Uterus (tissue), 3 donors: ENCODE measurements at regions not wholly inside any gene's neighbourhood (a gene's known extent, or its start where the extent isn't known, plus 50 kb on each side); places are given as distances from the start of the nearest gene placed in this dataset.

Source experiments
- DNase-seq, 2 donors: peaks; one replicate each; pipeline ENCODE4 v3.0.0-alpha.2; 2019 to 2020
- H3K27ac ChIP-seq, 2 donors: fragments of 200-600 bp; sonication (generic); 1 replicate in 1 of 2; 2 replicates in 1 of 2; pipeline ENCODE4 v1.5.1; 2016 to 2018
- H3K27me3 ChIP-seq, 2 donors: fragments of 200-600 bp; sonication (generic); one replicate each; pipeline ENCODE4 v1.5.1; 2018 to 2019; ENCODE audit warnings: control low read depth in 1 of 2
- H3K36me3 ChIP-seq, 2 donors: fragments of 200-600 bp; sonication (generic); one replicate each; pipeline ENCODE4 v1.5.1; 2019; ENCODE audit warnings: control low read depth in 1 of 2
- H3K4me1 ChIP-seq, 2 donors: fragments of 200-600 bp; sonication (generic); one replicate each; pipeline ENCODE4 v1.5.1; 2018 to 2019; ENCODE audit warnings: control low read depth in 1 of 2
- H3K4me3 ChIP-seq, 2 donors: fragments of 200-600 bp; sonication (generic); 1 replicate in 1 of 2; 2 replicates in 1 of 2; pipeline ENCODE4 v1.5.1; 2018 to 2019; ENCODE audit warnings: mild to moderate bottlenecking in 1 of 2
- H3K9me3 ChIP-seq, 2 donors: fragments of 200-600 bp; sonication (generic); one replicate each; pipeline ENCODE4 v1.5.1; 2019; ENCODE audit warnings: control low read depth in 1 of 2
- CTCF ChIP-seq, 4 experiments: fragments of 200-600 bp in 2 of 4; fragments of 450-650 bp in 2 of 4; sonication (generic) in 2 of 4; IDR thresholded peaks; one replicate each; pipeline ENCODE4 v1.5.1; 2016 to 2019; ENCODE audit warnings: antibody characterized with exemption in 4 of 4, mild to moderate bottlenecking in 2 of 4, moderate library complexity in 1 of 4
- POLR2A ChIP-seq, 2 donors: fragments of 450-650 bp; IDR thresholded peaks; one replicate each; pipeline ENCODE4 v1.6.1; 2016; ENCODE audit warnings: antibody characterized with exemption in 2 of 2, mild to moderate bottlenecking in 1 of 2, moderate library complexity in 1 of 2
- intact Hi-C: fragments of 100-400 bp; cut with DNase I; formaldehyde crosslinking; loops from one replicate; pipeline ENCODE4 v1.15.1; 2023; ENCODE audit warnings: low total_unique reads
- donor health status: DM: yes; HTN: yes; CAD: no.

GRCh38 chr16:55100100-55100499 is 169.4 kb downstream of the IRX5 start:
- DNase-seq: no peak
- H3K4me1 ChIP-seq: no peaks in the 10 kb centered on the region
- no peaks in the 10 kb centered on the region for H3K27me3 ChIP-seq
- intact Hi-C loops: no loop called here
- TF ChIP-seq CTCF (IDR thresholded peaks at IDR 0.05) (no peak), POLR2A (IDR thresholded peaks at IDR 0.05) (no peak)
- H3K9me3 ChIP-seq: no peaks in the 10 kb centered on the region
- H3K4me3 ChIP-seq: no peak overlapping the region
- no peaks in the 10 kb centered on the region for H3K36me3 ChIP-seq
- no peak overlapping the region for H3K27ac ChIP-seq

GRCh38 chr16:55101026-55101425 is 170.4 kb downstream of the IRX5 start:
- H3K36me3 ChIP-seq: no peaks in the 10 kb centered on the region
- no peak for TF ChIP-seq CTCF (IDR thresholded peaks at IDR 0.05)
- TF ChIP-seq POLR2A (IDR thresholded peaks at IDR 0.05): no peak
- intact Hi-C loops: no loop called here
- H3K27me3 ChIP-seq: no peaks in the 10 kb centered on the region
- no peaks in the 10 kb centered on the region for H3K9me3 ChIP-seq
- no peak overlapping the region for H3K27ac ChIP-seq
- H3K4me1 ChIP-seq: no peaks in the 10 kb centered on the region
- H3K4me3 ChIP-seq: no peak overlapping the region
- no peak for DNase-seq

- H3K4me3 ChIP-seq: no peak overlapping the region
- H3K27me3 ChIP-seq: no peaks in the 10 kb centered on the region
- TF ChIP-seq CTCF (IDR thresholded peaks at IDR 0.05) (no peak), POLR2A (IDR thresholded peaks at IDR 0.05) (no peak)
- no peaks in the 10 kb centered on the region for H3K4me1 ChIP-seq
- H3K9me3 ChIP-seq: no peaks in the 10 kb centered on the region
- DNase-seq: no peak
- no peaks in the 10 kb centered on the region for H3K36me3 ChIP-seq
- intact Hi-C loops: no loop called here
- H3K27ac ChIP-seq: no peak overlapping the region
These were observed 171.4 kb downstream of the IRX5 start for GRCh38 chr16:55102077-55102476.

GRCh38 chr16:55102531-55102930 is 171.9 kb downstream of the IRX5 start:
- intact Hi-C loops: no loop called here
- Histone ChIP-seq H3K27ac (no peak overlapping the region), H3K9me3 (no peaks in the 10 kb centered on the region), H3K27me3 (no peaks in the 10 kb centered on the region), H3K4me1 (no peaks in the 10 kb centered on the region), H3K4me3 (no peak overlapping the region), H3K36me3 (no peaks in the 10 kb centered on the region)
- no peak for DNase-seq
- TF ChIP-seq POLR2A (IDR thresholded peaks at IDR 0.05) (no peak), CTCF (IDR thresholded peaks at IDR 0.05) (no peak)

GRCh38 chr16:55107851-55108250 is 177.2 kb downstream of the IRX5 start:
- H3K9me3 ChIP-seq: no peaks in the 10 kb centered on the region
- intact Hi-C loops: no loop called here
- TF ChIP-seq CTCF (IDR thresholded peaks at IDR 0.05): no peak
- TF ChIP-seq POLR2A (IDR thresholded peaks at IDR 0.05): no peak
- H3K4me3 ChIP-seq: no peak overlapping the region
- H3K27ac ChIP-seq: no peak overlapping the region
- DNase-seq: no peak
- H3K4me1 ChIP-seq: no peaks in the 10 kb centered on the region
- no peaks in the 10 kb centered on the region for H3K27me3 ChIP-seq
- no peaks in the 10 kb centered on the region for H3K36me3 ChIP-seq
